ENCODE measurements at regions not wholly inside any gene's neighbourhood (a gene's known extent, or its start where the extent isn't known, plus 50 kb on each side); places are given as distances from the start of the nearest gene placed in this dataset.

GRCh38 chr4:26023203-26023972 is 109.4 kb downstream of the SMIM20 start:
- Histone ChIP-seq H3K4me1 (ENCODE audit: insufficient read depth) (no peaks in the 10 kb centered on the region), H3K4me3 (ENCODE audit: low read depth, low read length) (no peak overlapping the region), H3K27ac (ENCODE audit: low read depth) (no peak overlapping the region), H3K36me3 (ENCODE audit: insufficient read depth) (no peaks in the 10 kb centered on the region)
- DNase-seq (ENCODE audit: extremely low spot score): no peak
- WGBS: 69% methylated on average over 11 of the region's 11 CpGs

DNA sequence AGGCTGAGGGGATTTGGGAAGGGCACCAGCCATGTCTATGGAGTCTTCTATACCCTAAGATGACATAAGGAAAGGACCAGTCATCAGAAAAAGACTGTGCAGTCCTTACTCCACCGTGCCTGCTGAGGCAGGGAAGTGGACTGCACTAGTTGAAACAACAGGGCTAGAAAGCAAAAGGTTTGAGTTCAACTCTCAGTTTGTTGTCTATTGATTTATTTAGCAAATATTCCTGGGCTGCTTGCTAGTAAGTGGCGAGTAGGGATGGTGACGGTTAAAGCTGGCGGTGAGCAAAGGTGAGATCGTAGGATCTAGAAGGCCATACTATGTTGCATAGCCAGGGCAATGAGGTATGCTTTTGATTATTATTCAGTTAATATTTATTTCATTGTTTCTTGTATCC is 110.1 kb downstream of the SMIM20 start:
- DNase-seq (ENCODE audit: extremely low spot score): no peak
- Histone ChIP-seq H3K27ac (ENCODE audit: low read depth) (no peak overlapping the region), H3K4me1 (ENCODE audit: insufficient read depth) (no peaks in the 10 kb centered on the region), H3K4me3 (ENCODE audit: low read depth, low read length) (no peak overlapping the region), H3K36me3 (ENCODE audit: insufficient read depth) (no peaks in the 10 kb centered on the region)
- WGBS: 87% methylated on average over 5 of the region's 5 CpGs

DNA sequence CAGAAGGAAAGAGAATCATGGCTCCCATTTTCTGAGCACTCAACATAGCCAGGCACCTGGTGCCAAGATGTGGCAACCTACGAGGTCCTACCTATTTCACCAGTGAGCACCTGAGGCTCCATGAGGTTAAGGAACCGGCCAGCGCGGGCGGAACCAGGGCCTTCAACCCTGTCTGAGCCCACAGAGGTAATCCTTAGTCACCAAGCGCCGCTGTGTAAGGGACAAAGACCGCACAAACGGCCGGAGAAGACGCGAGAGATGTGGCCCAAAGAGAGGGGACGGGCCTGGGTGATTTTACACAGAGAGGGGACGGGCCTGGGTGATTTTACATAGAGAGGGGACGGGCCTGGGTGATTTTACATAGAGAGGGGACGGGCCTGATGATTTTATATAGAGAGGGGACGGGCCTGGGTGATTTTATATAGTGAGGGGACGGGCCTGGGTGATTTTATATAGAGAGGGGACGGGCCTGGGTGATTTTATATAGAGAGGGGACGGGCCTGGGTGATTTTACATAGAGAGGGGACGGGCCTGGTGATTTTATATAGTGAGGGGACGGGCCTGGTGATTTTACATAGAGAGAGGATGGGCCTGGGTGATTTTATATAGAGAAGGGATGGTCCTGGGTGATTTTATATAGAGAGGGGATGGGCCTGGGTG is 114.2 kb downstream of the SMIM20 start:
- DNase-seq (ENCODE audit: extremely low spot score): no peak
- Histone ChIP-seq H3K27ac (ENCODE audit: low read depth) (no peak overlapping the region), H3K4me3 (ENCODE audit: low read depth, low read length) (no peak overlapping the region), H3K4me1 (ENCODE audit: insufficient read depth) (no peaks in the 10 kb centered on the region), H3K36me3 (ENCODE audit: insufficient read depth) (no peaks in the 10 kb centered on the region)
- WGBS: 91% methylated on average over 22 of the region's 22 CpGs

- WGBS: 15% methylated on average over 39 of the region's 39 CpGs
- Histone ChIP-seq H3K4me1 (ENCODE audit: insufficient read depth) (no peaks in the 10 kb centered on the region), H3K4me3 (ENCODE audit: low read depth, low read length) (no peak overlapping the region), H3K27ac (ENCODE audit: low read depth) (no peak overlapping the region), H3K36me3 (ENCODE audit: insufficient read depth) (no peaks in the 10 kb centered on the region)
- no peak for DNase-seq (ENCODE audit: extremely low spot score)
Observed at GRCh38 chr4:26028793-26029567, 115.0 kb downstream of the SMIM20 start.

DNA sequence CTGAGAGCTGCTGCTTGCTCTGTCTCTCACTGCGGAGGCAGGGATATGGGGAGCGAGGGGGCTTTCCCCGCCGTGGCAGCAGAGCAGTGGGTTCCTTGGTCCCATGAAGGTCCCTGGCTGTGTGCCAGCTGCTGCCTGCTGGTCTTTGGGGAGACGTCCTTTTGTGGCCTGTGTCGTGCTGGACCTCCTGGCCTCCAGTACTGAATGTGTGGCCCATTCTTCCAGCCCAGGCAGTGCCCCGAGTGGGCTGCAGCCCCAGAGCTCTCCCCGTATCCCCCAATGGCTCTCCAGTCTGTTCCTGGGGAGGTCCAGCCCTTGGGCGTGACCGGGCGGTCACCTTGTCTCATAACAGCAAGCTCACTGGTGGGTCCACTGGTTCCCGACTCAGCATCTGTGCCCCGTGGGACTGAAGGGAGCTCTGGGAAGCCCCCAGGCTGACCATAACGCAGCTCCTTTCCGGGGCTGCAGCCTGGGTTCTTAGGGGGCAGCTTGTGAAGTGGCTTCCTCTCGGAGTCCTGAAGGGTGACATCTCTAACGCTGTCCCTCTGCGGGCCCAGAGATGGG is 115.6 kb downstream of the SMIM20 start:
- H3K4me1 ChIP-seq (ENCODE audit: insufficient read depth): no peaks in the 10 kb centered on the region
- no peak overlapping the region for H3K4me3 ChIP-seq (ENCODE audit: low read depth, low read length)
- WGBS: 82% methylated on average over 18 of the region's 18 CpGs
- H3K36me3 ChIP-seq (ENCODE audit: insufficient read depth): no peaks in the 10 kb centered on the region
- H3K27ac ChIP-seq (ENCODE audit: low read depth): no peak overlapping the region
- DNase-seq (ENCODE audit: extremely low spot score): no peak

- 68% methylated on average over 5 of the region's 5 CpGs for WGBS
- H3K27ac ChIP-seq (ENCODE audit: low read depth): no peak overlapping the region
- no peaks in the 10 kb centered on the region for H3K36me3 ChIP-seq (ENCODE audit: insufficient read depth)
- H3K4me3 ChIP-seq (ENCODE audit: low read depth, low read length): no peak overlapping the region
- no peak for DNase-seq (ENCODE audit: extremely low spot score)
- H3K4me1 ChIP-seq (ENCODE audit: insufficient read depth): no peaks in the 10 kb centered on the region
Observed at GRCh38 chr4:26030260-26030667, 116.2 kb downstream of the SMIM20 start.

DNA sequence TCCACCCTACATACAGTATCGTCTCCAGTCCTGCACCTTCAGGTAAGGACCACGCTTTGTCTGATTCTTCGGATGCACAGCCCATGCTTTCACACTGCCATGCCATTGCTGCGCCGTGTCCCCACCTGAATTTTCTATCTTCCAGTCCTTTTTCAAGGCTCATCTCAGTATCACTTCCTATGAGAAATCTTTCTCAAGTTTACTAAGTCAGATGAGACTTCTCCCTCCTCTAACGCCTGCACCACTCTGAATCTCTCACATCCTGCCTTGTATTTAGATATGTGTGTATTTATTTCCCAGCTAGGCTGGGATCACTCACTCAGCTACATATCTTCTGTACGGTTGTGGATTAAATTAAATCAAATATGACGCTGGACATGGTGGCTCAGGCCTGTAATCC is 116.8 kb downstream of the SMIM20 start:
- no peaks in the 10 kb centered on the region for H3K36me3 ChIP-seq (ENCODE audit: insufficient read depth)
- no peak overlapping the region for H3K4me3 ChIP-seq (ENCODE audit: low read depth, low read length)
- no peak for DNase-seq (ENCODE audit: extremely low spot score)
- WGBS: 87% methylated on average over 8 of the region's 8 CpGs
- H3K4me1 ChIP-seq (ENCODE audit: insufficient read depth): no peaks in the 10 kb centered on the region
- H3K27ac ChIP-seq (ENCODE audit: low read depth): no peak overlapping the region

DNA sequence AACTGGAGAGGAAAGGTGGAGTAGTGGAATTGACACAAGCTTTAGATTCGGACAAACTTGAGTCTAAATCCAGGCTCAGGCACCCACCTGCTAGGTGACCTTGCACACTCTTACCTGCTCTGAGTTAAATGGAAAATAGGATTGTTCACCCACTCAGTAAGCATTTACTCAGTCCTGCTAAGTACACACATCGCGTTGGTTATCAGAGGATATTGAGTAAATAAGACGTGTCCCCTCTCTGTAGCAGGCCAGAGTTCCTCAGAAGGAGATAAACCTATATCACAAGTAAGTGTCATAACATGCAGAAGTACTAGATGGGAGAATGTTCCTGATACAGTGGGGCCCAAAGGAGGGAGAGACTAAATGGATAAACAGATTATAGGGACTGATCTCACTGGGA is 117.7 kb downstream of the SMIM20 start:
- no peak for DNase-seq (ENCODE audit: extremely low spot score)
- 77% methylated on average over 4 of the region's 4 CpGs for WGBS
- H3K36me3 ChIP-seq (ENCODE audit: insufficient read depth): no peaks in the 10 kb centered on the region
- H3K4me1 ChIP-seq (ENCODE audit: insufficient read depth): no peaks in the 10 kb centered on the region
- H3K27ac ChIP-seq (ENCODE audit: low read depth): no peak overlapping the region
- no peak overlapping the region for H3K4me3 ChIP-seq (ENCODE audit: low read depth, low read length)

GRCh38 chr4:26032142-26032541 is 118.1 kb downstream of the SMIM20 start:
- H3K27ac ChIP-seq (ENCODE audit: low read depth): no peak overlapping the region
- no peaks in the 10 kb centered on the region for H3K4me1 ChIP-seq (ENCODE audit: insufficient read depth)
- H3K36me3 ChIP-seq (ENCODE audit: insufficient read depth): no peaks in the 10 kb centered on the region
- no peak for DNase-seq (ENCODE audit: extremely low spot score)
- H3K4me3 ChIP-seq (ENCODE audit: low read depth, low read length): no peak overlapping the region
- WGBS: 79% methylated on average over 6 of the region's 6 CpGs

- 37% methylated on average over 7 of the region's 7 CpGs for WGBS
- no peak for DNase-seq (ENCODE audit: extremely low spot score)
- Histone ChIP-seq H3K27ac (ENCODE audit: low read depth) (no peak overlapping the region), H3K36me3 (ENCODE audit: insufficient read depth) (no peaks in the 10 kb centered on the region), H3K4me3 (ENCODE audit: low read depth, low read length) (no peak overlapping the region), H3K4me1 (ENCODE audit: insufficient read depth) (no peaks in the 10 kb centered on the region)
Observed at GRCh38 chr4:26032630-26033317, 118.8 kb downstream of the SMIM20 start.

- 95% methylated on average over 1 of the region's 1 CpG for WGBS
- no peak for DNase-seq (ENCODE audit: extremely low spot score)
- Histone ChIP-seq H3K4me1 (ENCODE audit: insufficient read depth) (no peaks in the 10 kb centered on the region), H3K36me3 (ENCODE audit: insufficient read depth) (no peaks in the 10 kb centered on the region), H3K4me3 (ENCODE audit: low read depth, low read length) (no peak overlapping the region), H3K27ac (ENCODE audit: low read depth) (no peak overlapping the region)
Observed at GRCh38 chr4:26033389-26033788, 119.4 kb downstream of the SMIM20 start.

- Histone ChIP-seq H3K4me3 (ENCODE audit: low read depth, low read length) (no peak overlapping the region), H3K4me1 (ENCODE audit: insufficient read depth) (no peaks in the 10 kb centered on the region), H3K36me3 (ENCODE audit: insufficient read depth) (no peaks in the 10 kb centered on the region), H3K27ac (ENCODE audit: low read depth) (no peak overlapping the region)
- no peak for DNase-seq (ENCODE audit: extremely low spot score)
- WGBS: 70% methylated on average over 2 of the region's 2 CpGs
Observed at GRCh38 chr4:26034849-26035248, 120.8 kb downstream of the SMIM20 start.

- Histone ChIP-seq H3K4me1 (ENCODE audit: insufficient read depth) (no peaks in the 10 kb centered on the region), H3K36me3 (ENCODE audit: insufficient read depth) (no peaks in the 10 kb centered on the region), H3K27ac (ENCODE audit: low read depth) (no peak overlapping the region), H3K4me3 (ENCODE audit: low read depth, low read length) (no peak overlapping the region)
- 56% methylated on average over 5 of the region's 5 CpGs for WGBS
- no peak for DNase-seq (ENCODE audit: extremely low spot score)
Observed at GRCh38 chr4:26035921-26036320, 121.9 kb downstream of the SMIM20 start.

Data from urinary bladder (tissue), 3 donors.